Lung (tissue), 11 donors: ENCODE measurements at regions not wholly inside any gene's neighbourhood (a gene's known extent, or its start where the extent isn't known, plus 50 kb on each side); places are given as distances from the start of the nearest gene placed in this dataset.

Experiments
- ATAC-seq: fragments of 200-7000 bp; cut with Tn5 transposase; one replicate; pipeline ENCODE4 v1.9.1; 2020; ENCODE audit warnings: moderate number of reproducible peaks; ENCODE audit not compliant: insufficient read depth, low FRiP score
- DNase-seq, 3 donors: peaks; one replicate each; pipeline ENCODE4 v3.0.0-alpha.2; 2013 to 2017
- H3K27ac ChIP-seq, 2 donors: one replicate each; pipeline ENCODE4 v1.5.1; 2013; ENCODE audit warnings: mild to moderate bottlenecking in 2 of 2, moderate library complexity in 2 of 2, control low read depth in 1 of 2, inconsistent platforms in 1 of 2, low read depth in 1 of 2, low read length in 1 of 2
- H3K27me3 ChIP-seq, 3 donors: one replicate each; pipeline ENCODE4 v1.5.1; 2013; ENCODE audit warnings: low read length in 2 of 3; ENCODE audit not compliant: control insufficient read depth in 3 of 3, insufficient read depth in 3 of 3
- H3K36me3 ChIP-seq, 4 donors: one replicate each; pipeline ENCODE4 v1.5.1; 2013; ENCODE audit warnings: low read length in 4 of 4, mild to moderate bottlenecking in 1 of 4, moderate library complexity in 1 of 4; ENCODE audit not compliant: control insufficient read depth in 4 of 4, insufficient read depth in 4 of 4
- H3K4me1 ChIP-seq, 5 donors: one replicate each; pipeline ENCODE4 v1.5.1; 2013; ENCODE audit warnings: low read length in 5 of 5, mild to moderate bottlenecking in 2 of 5, moderate library complexity in 1 of 5; ENCODE audit not compliant: control insufficient read depth in 5 of 5, insufficient read depth in 5 of 5
- H3K4me3 ChIP-seq: one replicate; pipeline ENCODE4 v1.5.1; 2013; ENCODE audit warnings: mild to moderate bottlenecking, control low read depth, moderate library complexity
- H3K9ac ChIP-seq, 2 donors: one replicate each; pipeline ENCODE4 v1.5.1; 2013; ENCODE audit warnings: low read length in 2 of 2, control low read depth in 1 of 2; ENCODE audit not compliant: insufficient read depth in 1 of 2
- H3K9me3 ChIP-seq, 4 donors: one replicate each; pipeline ENCODE4 v1.5.1; 2013; ENCODE audit warnings: low read length in 3 of 4, mild to moderate bottlenecking in 1 of 4, moderate library complexity in 1 of 4; ENCODE audit not compliant: control insufficient read depth in 4 of 4, insufficient read depth in 3 of 4
- WGBS, 2 donors: extraction: QIAGEN DNeasy Blood & Tissue Kit; methylation state at CpG; one replicate each; pipeline ENCODE4 v1.1.7; 2013; 5-methylcytosine and 5-hydroxymethylcytosine counted together
- TF ChIP-seq, protein P1 (sequence below): IDR thresholded peaks from 2 replicates; pipeline ENCODE4 v1.5.1; 2012; ENCODE audit warnings: mild to moderate bottlenecking; ENCODE audit errors: control extremely low read depth, extremely low read depth
- donor health status: control.
- donor health status: control.
- donor health status: Bipolar disorder and iron deficiency.
- donor health status: healthy.
- donor health status: DM: yes; HTN: yes; CAD: no.

DNA sequence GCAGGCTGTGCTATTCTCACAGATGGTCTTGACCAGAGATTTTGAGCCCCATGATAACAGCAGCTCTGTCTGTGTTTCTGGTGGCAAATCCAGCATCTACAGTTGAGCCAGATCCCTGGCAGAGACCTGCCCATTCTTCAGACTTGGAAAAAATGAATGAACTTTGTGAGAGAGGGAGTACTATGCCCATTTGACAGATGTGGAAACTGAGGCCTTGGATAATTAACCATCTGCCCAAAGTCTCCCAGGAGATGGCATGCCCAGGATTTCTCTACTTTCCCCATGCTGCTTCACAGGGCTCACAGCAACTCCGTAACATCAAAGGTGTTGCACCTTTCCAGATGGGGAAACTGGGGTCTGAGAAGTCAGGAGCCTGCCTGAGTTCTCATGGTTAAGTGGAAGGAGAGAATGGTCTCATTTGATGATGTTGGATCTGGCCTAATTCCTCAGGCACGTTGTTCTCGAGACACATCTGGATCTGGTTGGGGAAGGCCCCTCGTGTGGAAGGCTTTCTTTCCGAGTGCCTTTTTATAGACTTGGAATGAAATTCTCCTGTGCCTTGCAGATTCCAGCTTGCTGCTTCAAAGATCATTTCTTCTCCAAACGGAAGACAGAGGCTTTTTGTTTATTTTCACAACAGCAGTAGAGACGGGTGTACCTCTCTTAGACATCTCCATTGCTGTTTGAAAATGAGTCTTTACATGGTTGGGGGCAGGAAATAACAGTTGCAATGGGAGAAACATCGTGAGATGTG is 73.3 kb upstream of the STX18 start:
- DNase-seq (peak in 1 of 3 donors; percentile 13), ATAC-seq (no peak)
- no peaks in the 10 kb centered on the region for H3K36me3 ChIP-seq
- no peak overlapping the region for H3K4me3 ChIP-seq
- TF ChIP-seq, protein P1, sequence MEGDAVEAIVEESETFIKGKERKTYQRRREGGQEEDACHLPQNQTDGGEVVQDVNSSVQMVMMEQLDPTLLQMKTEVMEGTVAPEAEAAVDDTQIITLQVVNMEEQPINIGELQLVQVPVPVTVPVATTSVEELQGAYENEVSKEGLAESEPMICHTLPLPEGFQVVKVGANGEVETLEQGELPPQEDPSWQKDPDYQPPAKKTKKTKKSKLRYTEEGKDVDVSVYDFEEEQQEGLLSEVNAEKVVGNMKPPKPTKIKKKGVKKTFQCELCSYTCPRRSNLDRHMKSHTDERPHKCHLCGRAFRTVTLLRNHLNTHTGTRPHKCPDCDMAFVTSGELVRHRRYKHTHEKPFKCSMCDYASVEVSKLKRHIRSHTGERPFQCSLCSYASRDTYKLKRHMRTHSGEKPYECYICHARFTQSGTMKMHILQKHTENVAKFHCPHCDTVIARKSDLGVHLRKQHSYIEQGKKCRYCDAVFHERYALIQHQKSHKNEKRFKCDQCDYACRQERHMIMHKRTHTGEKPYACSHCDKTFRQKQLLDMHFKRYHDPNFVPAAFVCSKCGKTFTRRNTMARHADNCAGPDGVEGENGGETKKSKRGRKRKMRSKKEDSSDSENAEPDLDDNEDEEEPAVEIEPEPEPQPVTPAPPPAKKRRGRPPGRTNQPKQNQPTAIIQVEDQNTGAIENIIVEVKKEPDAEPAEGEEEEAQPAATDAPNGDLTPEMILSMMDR, result no peak
- no peaks in the 10 kb centered on the region for H3K27me3 ChIP-seq
- peaks cover 0 to 4% (median 0%) of the 10 kb centered on the region in 4 donors for H3K9me3 ChIP-seq
- WGBS, 2 donors, result 78 to 85% methylated on average over 8 of the region's 8 CpGs
- no peak overlapping the region for H3K9ac ChIP-seq
- H3K27ac ChIP-seq, result no peak overlapping the region
- H3K4me1 ChIP-seq, result peaks cover 0 to 9% (median 1%) of the 10 kb centered on the region in 5 donors

DNA sequence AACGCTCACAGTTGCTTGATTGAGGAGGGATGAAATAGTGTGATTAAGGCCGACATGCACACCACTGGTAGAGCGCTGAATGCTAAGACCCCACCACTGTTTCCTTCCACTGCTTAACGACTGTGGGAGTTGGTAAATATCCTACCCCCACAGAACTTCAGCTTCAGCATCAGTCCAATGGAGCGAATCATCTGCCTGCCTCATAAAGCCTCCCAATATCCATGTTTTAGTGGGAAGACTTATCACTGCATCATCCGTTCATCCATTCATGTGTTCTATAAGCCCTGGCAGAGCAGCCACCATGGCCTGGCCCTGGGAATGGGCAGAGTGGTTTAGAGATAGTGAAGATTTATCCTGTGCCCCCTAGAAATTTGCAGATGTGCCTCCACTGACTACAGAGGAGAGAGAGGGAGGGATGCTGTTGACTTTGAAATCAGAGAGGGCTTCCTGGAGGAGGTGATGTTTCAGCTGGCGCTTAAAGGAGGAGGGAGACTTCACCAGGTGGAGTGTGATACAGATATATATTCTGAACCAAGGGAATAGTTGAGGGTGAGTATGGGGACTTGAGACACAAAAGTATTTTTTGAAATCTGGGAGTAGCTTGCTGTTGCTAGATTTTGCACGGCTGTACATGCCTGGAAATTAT is 71.9 kb upstream of the STX18 start:
- peaks cover 0 to 2% (median 0%) of the 10 kb centered on the region in 4 donors for H3K9me3 ChIP-seq
- H3K36me3 ChIP-seq, result no peaks in the 10 kb centered on the region
- H3K27me3 ChIP-seq, result no peaks in the 10 kb centered on the region
- no peak overlapping the region for H3K9ac ChIP-seq
- ATAC-seq (no peak), DNase-seq (peak in 1 of 3 donors; percentile 28)
- TF ChIP-seq, protein P1, result no peak
- no peak overlapping the region for H3K27ac ChIP-seq
- WGBS, 2 donors, result 88 to 92% methylated on average over 8 of the region's 8 CpGs
- H3K4me1 ChIP-seq, result peaks cover 0 to 9% (median 1%) of the 10 kb centered on the region in 5 donors
- H3K4me3 ChIP-seq, result no peak overlapping the region

DNA sequence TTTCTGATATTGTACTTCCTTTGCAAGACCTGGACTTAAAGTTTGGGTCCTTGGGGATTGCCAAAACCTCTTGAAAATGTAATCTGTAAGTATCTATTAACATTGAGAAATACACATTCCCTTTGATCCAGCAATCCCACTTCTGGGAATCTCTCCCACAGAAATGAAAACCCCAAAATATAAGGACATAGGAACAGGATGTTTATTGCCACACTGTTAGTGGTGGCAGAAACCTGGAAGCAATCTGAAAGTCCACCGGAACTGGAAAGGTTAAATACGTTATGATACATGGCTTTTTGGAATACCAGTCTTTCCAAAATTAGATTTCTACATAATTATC is 71.2 kb upstream of the STX18 start:
- peaks cover 0 to 2% (median 0%) of the 10 kb centered on the region in 4 donors for H3K9me3 ChIP-seq
- no peaks in the 10 kb centered on the region for H3K36me3 ChIP-seq
- TF ChIP-seq, protein P1, result no peak
- no peaks in the 10 kb centered on the region for H3K27me3 ChIP-seq
- ATAC-seq (no peak), DNase-seq (peak in 2 of 3 donors; percentile 61 to 78)
- H3K4me1 ChIP-seq, result peaks cover 0 to 9% (median 1%) of the 10 kb centered on the region in 5 donors
- H3K9ac ChIP-seq, result no peak overlapping the region
- H3K27ac ChIP-seq, result no peak overlapping the region
- H3K4me3 ChIP-seq, result no peak overlapping the region
- 57 to 74% methylated on average over 2 of the region's 2 CpGs for WGBS, 2 donors
